GM18951 (cell line): ENCODE measurements at regions not wholly inside any gene's neighbourhood (a gene's known extent, or its start where the extent isn't known, plus 50 kb on each side); places are given as distances from the start of the nearest gene placed in this dataset.
"Not testable (repeated sequence)": the region's sequence is repeated elsewhere in the genome, so short reads cannot be mapped to it uniquely, and the experiment has no call there.

Experiments used
- POLR2A ChIP-seq: IDR thresholded peaks from 4 replicates; pipeline ENCODE4 v1.6.1; 2011; ENCODE audit warnings: mild to moderate bottlenecking; ENCODE audit not compliant: insufficient read length, insufficient read depth; ENCODE audit errors: extremely low read depth
- in situ Hi-C: fragments of 300-500 bp; cut with MboI; formaldehyde crosslinking; loops from one replicate; pipeline ENCODE4 v1.12.0; 2022; ENCODE audit warnings: low sequenced_read_pairs, mixed read lengths, inconsistent platforms; ENCODE audit not compliant: unreplicated experiment

- in situ Hi-C loops, result no loop called here
- TF ChIP-seq POLR2A, result no peak
Observed at GRCh38 chr6:27854421-27854820, 57.8 kb downstream of the OR2B2 start.

GRCh38 chr6:27851440-27851839 lies 60.8 kb downstream of the OR2B2 start:
- no peak for TF ChIP-seq POLR2A
- in situ Hi-C loops, result no loop called here

GRCh38 chr6:27849001-27849400 lies 63.2 kb downstream of the OR2B2 start:
- in situ Hi-C loops, result not testable (repeated sequence)

- in situ Hi-C loops, result no loop called here
- TF ChIP-seq POLR2A, result no peak
Observed at GRCh38 chr6:27847706-27848105, 64.5 kb downstream of the OR2B2 start.

- no peak for TF ChIP-seq POLR2A
- in situ Hi-C loops, result no loop called here
Observed at GRCh38 chr6:27840572-27840971, 71.6 kb downstream of the OR2B2 start.

GRCh38 chr6:27839626-27840475 lies 72.3 kb downstream of the OR2B2 start:
- in situ Hi-C loops, result no loop called here
- peak; percentile 30 for TF ChIP-seq POLR2A

GRCh38 chr6:27838945-27839625 lies 73.1 kb downstream of the OR2B2 start:
- in situ Hi-C loops, result no loop called here
- TF ChIP-seq POLR2A, result no peak

- peak; percentile 89 for TF ChIP-seq POLR2A
- in situ Hi-C loops, result no loop called here
Observed at GRCh38 chr6:27838058-27838944, 73.9 kb downstream of the OR2B2 start.

- in situ Hi-C loops, result no loop called here
- no peak for TF ChIP-seq POLR2A
Observed at GRCh38 chr6:27837625-27838057, 74.6 kb downstream of the OR2B2 start.

- TF ChIP-seq POLR2A, result peak; percentile 73
- in situ Hi-C loops, result no loop called here
Observed at GRCh38 chr6:27836783-27837624, 75.2 kb downstream of the OR2B2 start.

- in situ Hi-C loops, result no loop called here
Observed at GRCh38 chr6:27836141-27836782, 75.9 kb downstream of the OR2B2 start.

More at GRCh38 chr6:27836141-27836782, 75.9 kb downstream of the OR2B2 start:
- no peak for TF ChIP-seq POLR2A
